GM23248 (cell line): ENCODE measurements at regions not wholly inside any gene's neighbourhood (a gene's known extent, or its start where the extent isn't known, plus 50 kb on each side); places are given as distances from the start of the nearest gene placed in this dataset.

Experiments used
- EZH2 ChIP-seq: fragments of 200-600 bp; sonication (generic); IDR thresholded peaks from 2 replicates; pipeline ENCODE4 v1.6.1; 2018; ENCODE audit warnings: antibody characterized with exemption, mild to moderate bottlenecking; ENCODE audit not compliant: insufficient read depth, poor library complexity, severe bottlenecking
- EZH2phosphoT487 ChIP-seq: fragments of 200-600 bp; sonication (generic); IDR thresholded peaks from 2 replicates; pipeline ENCODE4 v1.6.1; 2018; ENCODE audit warnings: antibody characterized with exemption, moderate library complexity, mild to moderate bottlenecking, low read depth; ENCODE audit not compliant: insufficient read depth

DNA sequence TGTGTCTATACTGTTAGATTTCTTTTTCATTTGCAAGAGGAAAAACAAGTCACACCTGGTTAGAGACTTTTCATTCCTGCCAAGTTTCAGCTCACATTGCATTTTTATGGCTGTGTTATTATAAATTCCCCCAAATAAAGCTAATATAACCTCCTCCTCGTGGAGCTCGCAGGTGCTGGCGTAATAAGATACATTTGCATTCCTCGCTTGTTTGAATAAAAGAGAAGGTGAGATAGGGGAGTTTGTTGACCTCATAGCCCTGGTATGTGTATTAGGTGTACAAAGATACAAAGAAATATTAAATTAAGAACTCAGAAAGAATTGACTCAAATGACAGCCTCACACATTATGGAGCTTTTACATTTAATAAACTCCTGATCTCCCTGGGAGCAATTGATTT lies 257.7 kb upstream of the SP8 start:
- TF ChIP-seq EZH2phosphoT487 (no peak), EZH2 (no peak)
